Germinal center (tissue), 1 donor: ENCODE measurements at regions not wholly inside any gene's neighbourhood (a gene's known extent, or its start where the extent isn't known, plus 50 kb on each side); places are given as distances from the start of the nearest gene placed in this dataset.
A peak's percentile ranks its signal among the peaks of the same experiment; 100 is the strongest.

ENCODE experiments used
- DNase-seq: peaks from one replicate; pipeline ENCODE4 v3.0.0; 2012; ENCODE audit warnings: mixed read lengths, low spot score

GRCh38 chr9:107211284-107211923 lies 71.7 kb upstream of the RAD23B start:
- DNase-seq: no peak

- DNase-seq: no peak
Measured at GRCh38 chr9:107212613-107213012, 70.5 kb upstream of the RAD23B start.

GRCh38 chr9:107213080-107213479 lies 70.0 kb upstream of the RAD23B start:
- no peak for DNase-seq

GRCh38 chr9:107213561-107214028 lies 69.5 kb upstream of the RAD23B start:
- no peak for DNase-seq

- no peak for DNase-seq
Measured at GRCh38 chr9:107214381-107214780, 68.7 kb upstream of the RAD23B start.

GRCh38 chr9:107214915-107215314 lies 68.2 kb upstream of the RAD23B start:
- DNase-seq: no peak

- no peak for DNase-seq
Measured at GRCh38 chr9:107215381-107215780, 67.7 kb upstream of the RAD23B start.

GRCh38 chr9:107216329-107216728 lies 66.8 kb upstream of the RAD23B start:
- no peak for DNase-seq

GRCh38 chr9:107218829-107219485 lies 64.1 kb upstream of the RAD23B start:
- peak; percentile 14 for DNase-seq

GRCh38 chr9:107219486-107220077 lies 63.5 kb upstream of the RAD23B start:
- no peak for DNase-seq

- DNase-seq: no peak
Measured at GRCh38 chr9:107221321-107221720, 61.8 kb upstream of the RAD23B start.

- DNase-seq: no peak
Measured at GRCh38 chr9:107222020-107222522, 61.0 kb upstream of the RAD23B start.

GRCh38 chr9:107223381-107223780 lies 59.7 kb upstream of the RAD23B start:
- no peak for DNase-seq

- no peak for DNase-seq
Measured at GRCh38 chr9:107224252-107224651, 58.8 kb upstream of the RAD23B start.

- no peak for DNase-seq
Measured at GRCh38 chr9:107226421-107226820, 56.7 kb upstream of the RAD23B start.

- DNase-seq: no peak
Measured at GRCh38 chr9:107227774-107228173, 55.3 kb upstream of the RAD23B start.

- DNase-seq: no peak
Measured at GRCh38 chr9:107228496-107229039, 54.5 kb upstream of the RAD23B start.

GRCh38 chr9:107229241-107229741 lies 53.8 kb upstream of the RAD23B start:
- no peak for DNase-seq
